Uterus (tissue), 3 donors: ENCODE measurements at regions not wholly inside any gene's neighbourhood (a gene's known extent, or its start where the extent isn't known, plus 50 kb on each side); places are given as distances from the start of the nearest gene placed in this dataset.

ENCODE experiments used
- DNase-seq, 2 donors: peaks; one replicate each; pipeline ENCODE4 v3.0.0-alpha.2; 2019 to 2020
- H3K27ac ChIP-seq, 2 donors: fragments of 200-600 bp; sonication (generic); 1 replicate in 1 of 2; 2 replicates in 1 of 2; pipeline ENCODE4 v1.5.1; 2016 to 2018
- H3K27me3 ChIP-seq, 2 donors: fragments of 200-600 bp; sonication (generic); one replicate each; pipeline ENCODE4 v1.5.1; 2018 to 2019; ENCODE audit warnings: control low read depth in 1 of 2
- H3K36me3 ChIP-seq, 2 donors: fragments of 200-600 bp; sonication (generic); one replicate each; pipeline ENCODE4 v1.5.1; 2019; ENCODE audit warnings: control low read depth in 1 of 2
- H3K4me1 ChIP-seq, 2 donors: fragments of 200-600 bp; sonication (generic); one replicate each; pipeline ENCODE4 v1.5.1; 2018 to 2019; ENCODE audit warnings: control low read depth in 1 of 2
- H3K4me3 ChIP-seq, 2 donors: fragments of 200-600 bp; sonication (generic); 1 replicate in 1 of 2; 2 replicates in 1 of 2; pipeline ENCODE4 v1.5.1; 2018 to 2019; ENCODE audit warnings: mild to moderate bottlenecking in 1 of 2
- H3K9me3 ChIP-seq, 2 donors: fragments of 200-600 bp; sonication (generic); one replicate each; pipeline ENCODE4 v1.5.1; 2019; ENCODE audit warnings: control low read depth in 1 of 2
- CTCF ChIP-seq, 4 experiments: fragments of 200-600 bp in 2 of 4; fragments of 450-650 bp in 2 of 4; sonication (generic) in 2 of 4; IDR thresholded peaks; one replicate each; pipeline ENCODE4 v1.5.1; 2016 to 2019; ENCODE audit warnings: antibody characterized with exemption in 4 of 4, mild to moderate bottlenecking in 2 of 4, moderate library complexity in 1 of 4
- POLR2A ChIP-seq, 2 donors: fragments of 450-650 bp; IDR thresholded peaks; one replicate each; pipeline ENCODE4 v1.6.1; 2016; ENCODE audit warnings: antibody characterized with exemption in 2 of 2, mild to moderate bottlenecking in 1 of 2, moderate library complexity in 1 of 2
- intact Hi-C: fragments of 100-400 bp; cut with DNase I; formaldehyde crosslinking; loops from one replicate; pipeline ENCODE4 v1.15.1; 2023; ENCODE audit warnings: low total_unique reads
- donor health status: DM: yes; HTN: yes; CAD: no.

- Histone ChIP-seq H3K4me3 (no peak overlapping the region), H3K27me3 (no peaks in the 10 kb centered on the region), H3K9me3 (no peaks in the 10 kb centered on the region), H3K4me1 (no peaks in the 10 kb centered on the region), H3K27ac (no peak overlapping the region), H3K36me3 (no peaks in the 10 kb centered on the region)
- TF ChIP-seq CTCF (IDR thresholded peaks at IDR 0.05) (no peak), POLR2A (IDR thresholded peaks at IDR 0.05) (no peak)
- intact Hi-C loops: no loop called here
- no peak for DNase-seq
Observed at GRCh38 chr10:120318862-120319261, 138.2 kb upstream of the PLPP4 start.

- H3K27ac ChIP-seq: no peak overlapping the region
- H3K4me1 ChIP-seq: no peaks in the 10 kb centered on the region
- intact Hi-C loops: no loop called here
- no peaks in the 10 kb centered on the region for H3K27me3 ChIP-seq
- no peak overlapping the region for H3K4me3 ChIP-seq
- no peaks in the 10 kb centered on the region for H3K36me3 ChIP-seq
- no peak for DNase-seq
- TF ChIP-seq CTCF (IDR thresholded peaks at IDR 0.05) (no peak), POLR2A (IDR thresholded peaks at IDR 0.05) (no peak)
- no peaks in the 10 kb centered on the region for H3K9me3 ChIP-seq
Observed at GRCh38 chr10:120327675-120328074, 129.4 kb upstream of the PLPP4 start.

- Histone ChIP-seq H3K9me3 (no peaks in the 10 kb centered on the region), H3K27me3 (no peaks in the 10 kb centered on the region), H3K4me3 (no peak overlapping the region), H3K36me3 (no peaks in the 10 kb centered on the region), H3K4me1 (no peaks in the 10 kb centered on the region), H3K27ac (no peak overlapping the region)
- intact Hi-C loops: no loop called here
- DNase-seq: no peak
- TF ChIP-seq CTCF (IDR thresholded peaks at IDR 0.05) (no peak), POLR2A (IDR thresholded peaks at IDR 0.05) (no peak)
Observed at GRCh38 chr10:120328647-120329046, 128.4 kb upstream of the PLPP4 start.

GRCh38 chr10:120335553-120335952 is 121.5 kb upstream of the PLPP4 start:
- H3K27ac ChIP-seq: no peak overlapping the region
- TF ChIP-seq POLR2A (IDR thresholded peaks at IDR 0.05) (no peak), CTCF (IDR thresholded peaks at IDR 0.05) (no peak)
- no peaks in the 10 kb centered on the region for H3K27me3 ChIP-seq
- intact Hi-C loops: no loop called here
- no peaks in the 10 kb centered on the region for H3K36me3 ChIP-seq
- H3K9me3 ChIP-seq: no peaks in the 10 kb centered on the region
- H3K4me3 ChIP-seq: no peak overlapping the region
- no peaks in the 10 kb centered on the region for H3K4me1 ChIP-seq
- DNase-seq: no peak

- intact Hi-C loops: no loop called here
- no peaks in the 10 kb centered on the region for H3K36me3 ChIP-seq
- H3K27ac ChIP-seq: no peak overlapping the region
- no peaks in the 10 kb centered on the region for H3K27me3 ChIP-seq
- DNase-seq: no peak
- H3K4me3 ChIP-seq: no peak overlapping the region
- no peaks in the 10 kb centered on the region for H3K9me3 ChIP-seq
- TF ChIP-seq CTCF (IDR thresholded peaks at IDR 0.05): no peak
- TF ChIP-seq POLR2A (IDR thresholded peaks at IDR 0.05): no peak
- H3K4me1 ChIP-seq: no peaks in the 10 kb centered on the region
Observed at GRCh38 chr10:120336306-120336910, 120.6 kb upstream of the PLPP4 start.
